Keratinocyte (primary cell): ENCODE measurements at regions not wholly inside any gene's neighbourhood (a gene's known extent, or its start where the extent isn't known, plus 50 kb on each side); places are given as distances from the start of the nearest gene placed in this dataset.
A peak's percentile ranks its signal among the peaks of the same experiment; 100 is the strongest.

Experiments used
- DNase-seq: peaks from one replicate; pipeline ENCODE4 v3.0.0-alpha.2; 2011; ENCODE audit warnings: low read depth, missing footprints, low spot score
- FAIRE-seq: peaks from 2 replicates; lab custom pipeline; 2011; peaks lifted over from hg19 to GRCh38; lab: Jason Lieb, UNC
- H2AFZ ChIP-seq: 2 replicates; pipeline ENCODE4 v1.6.0; 2012; ENCODE audit warnings: low read length, control low read depth, inconsistent platforms; ENCODE audit not compliant: control insufficient read depth
- H3K27ac ChIP-seq: 2 replicates; pipeline ENCODE4 v1.5.1; 2011; ENCODE audit warnings: low read length; ENCODE audit not compliant: control insufficient read depth, insufficient read depth
- H3K27me3 ChIP-seq: 3 replicates; pipeline ENCODE4 v1.6.0; 2011; ENCODE audit warnings: low read length; ENCODE audit not compliant: control insufficient read depth, insufficient read depth; ENCODE audit errors: extremely low read depth
- H3K36me3 ChIP-seq, 2 experiments: 2 replicates in 1 of 2; 3 replicates in 1 of 2; pipeline ENCODE4 v1.5.1; 2011; ENCODE audit warnings: low read length in 2 of 2, mild to moderate bottlenecking in 1 of 2; ENCODE audit not compliant: control insufficient read depth in 2 of 2, insufficient read depth in 2 of 2; ENCODE audit errors: extremely low read depth in 1 of 2
- H3K4me1 ChIP-seq: 3 replicates; pipeline ENCODE4 v1.5.1; 2011; ENCODE audit warnings: low read length; ENCODE audit not compliant: control insufficient read depth, insufficient read depth; ENCODE audit errors: extremely low read depth
- H3K4me2 ChIP-seq: 3 replicates; pipeline ENCODE4 v1.6.0; 2011; ENCODE audit warnings: low read depth, low read length; ENCODE audit not compliant: control insufficient read depth, insufficient read depth; ENCODE audit errors: extremely low read depth
- H3K4me3 ChIP-seq, 3 experiments: fragments of 200-600 bp in 1 of 3; sonication (generic) in 1 of 3; 2 replicates in 2 of 3; 3 replicates in 1 of 3; pipeline ENCODE4 v1.5.1; 2011 to 2016; ENCODE audit warnings: low read length in 3 of 3, mild to moderate bottlenecking in 3 of 3, control low read depth in 2 of 3, inconsistent platforms in 1 of 3, low read depth in 1 of 3, mixed read lengths in 1 of 3, mixed run types in 1 of 3, moderate library complexity in 1 of 3; ENCODE audit not compliant: control insufficient read depth in 2 of 3, insufficient read depth in 2 of 3; ENCODE audit errors: extremely low read depth in 1 of 3
- H3K79me2 ChIP-seq: 2 replicates; pipeline ENCODE4 v1.6.0; 2012; ENCODE audit warnings: low read length; ENCODE audit not compliant: control insufficient read depth, insufficient read depth
- H3K9ac ChIP-seq: 3 replicates; pipeline ENCODE4 v1.6.0; 2011; ENCODE audit warnings: low read length; ENCODE audit not compliant: control insufficient read depth, insufficient read depth; ENCODE audit errors: extremely low read depth
- H3K9me1 ChIP-seq: 3 replicates; pipeline ENCODE4 v1.6.0; 2011; ENCODE audit warnings: low read length; ENCODE audit not compliant: control insufficient read depth, insufficient read depth; ENCODE audit errors: extremely low read depth
- H3K9me3 ChIP-seq: 2 replicates; pipeline ENCODE4 v1.5.1; 2012; ENCODE audit warnings: low read depth, low read length; ENCODE audit not compliant: control insufficient read depth
- H4K20me1 ChIP-seq: 3 replicates; pipeline ENCODE4 v1.6.0; 2011; ENCODE audit warnings: low read length; ENCODE audit not compliant: control insufficient read depth, insufficient read depth; ENCODE audit errors: extremely low read depth
- EZH2 ChIP-seq: IDR thresholded peaks from one replicate; pipeline ENCODE4 v1.6.1; 2012; ENCODE audit warnings: inconsistent platforms, mild to moderate bottlenecking, low read length, moderate library complexity
- dilution Hi-C: fragments of 300-500 bp; cut with MboI; formaldehyde crosslinking; loops from one replicate; pipeline ENCODE4 v1.7.0; 2020; ENCODE audit warnings: low sequenced_read_pairs; ENCODE audit not compliant: extremely low pct_ligation_motif_present
- TF ChIP-seq, protein P1 (sequence below), 3 experiments: IDR thresholded peaks in 1 of 3; conservative IDR thresholded peaks in 1 of 3; optimal IDR thresholded peaks in 1 of 3; 2 replicates in 2 of 3; 3 replicates in 1 of 3; pipeline versions ENCODE3 to v1.5.1; 2011; ENCODE audit warnings: low read length in 3 of 3, mild to moderate bottlenecking in 3 of 3, moderate library complexity in 2 of 3, control low read depth in 1 of 3, inconsistent platforms in 1 of 3; ENCODE audit not compliant: insufficient read depth in 2 of 3; ENCODE audit errors: extremely low read depth in 1 of 3

GRCh38 chr20:60868316-60868891 is 383.7 kb upstream of the CDH4 start:
- Histone ChIP-seq H3K27me3 (peaks cover 25% of the 10 kb centered on the region), H3K9me3 (no peaks in the 10 kb centered on the region), H4K20me1 (no peaks in the 10 kb centered on the region), H2AFZ (no peak overlapping the region), H3K36me3 (no peaks in the 10 kb centered on the region), H3K27ac (no peak overlapping the region), H3K4me3 (no peak overlapping the region), H3K9me1 (no peaks in the 10 kb centered on the region), H3K4me1 (peaks cover 11% of the 10 kb centered on the region), H3K4me2 (no peak overlapping the region), H3K9ac (no peak overlapping the region), H3K79me2 (no peaks in the 10 kb centered on the region)
- FAIRE-seq (no peak), DNase-seq (no peak)
- TF ChIP-seq EZH2, result peak; percentile 17
- TF ChIP-seq, protein P1, sequence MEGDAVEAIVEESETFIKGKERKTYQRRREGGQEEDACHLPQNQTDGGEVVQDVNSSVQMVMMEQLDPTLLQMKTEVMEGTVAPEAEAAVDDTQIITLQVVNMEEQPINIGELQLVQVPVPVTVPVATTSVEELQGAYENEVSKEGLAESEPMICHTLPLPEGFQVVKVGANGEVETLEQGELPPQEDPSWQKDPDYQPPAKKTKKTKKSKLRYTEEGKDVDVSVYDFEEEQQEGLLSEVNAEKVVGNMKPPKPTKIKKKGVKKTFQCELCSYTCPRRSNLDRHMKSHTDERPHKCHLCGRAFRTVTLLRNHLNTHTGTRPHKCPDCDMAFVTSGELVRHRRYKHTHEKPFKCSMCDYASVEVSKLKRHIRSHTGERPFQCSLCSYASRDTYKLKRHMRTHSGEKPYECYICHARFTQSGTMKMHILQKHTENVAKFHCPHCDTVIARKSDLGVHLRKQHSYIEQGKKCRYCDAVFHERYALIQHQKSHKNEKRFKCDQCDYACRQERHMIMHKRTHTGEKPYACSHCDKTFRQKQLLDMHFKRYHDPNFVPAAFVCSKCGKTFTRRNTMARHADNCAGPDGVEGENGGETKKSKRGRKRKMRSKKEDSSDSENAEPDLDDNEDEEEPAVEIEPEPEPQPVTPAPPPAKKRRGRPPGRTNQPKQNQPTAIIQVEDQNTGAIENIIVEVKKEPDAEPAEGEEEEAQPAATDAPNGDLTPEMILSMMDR (optimal IDR thresholded peaks at IDR 0.05 in 1 of 3, IDR thresholded peaks at IDR 0.05 in 1 of 3, conservative IDR thresholded peaks at IDR 0.05 in 1 of 3; ENCODE audit: extremely low read depth in 1 of 3, insufficient read depth in 2 of 3, low read length in 3 of 3), result no peak
- dilution Hi-C loops, result no loop called here

- Histone ChIP-seq H3K9me3 (no peaks in the 10 kb centered on the region), H3K4me2 (peak overlapping the region; percentile 39), H2AFZ (no peak overlapping the region), H4K20me1 (no peaks in the 10 kb centered on the region), H3K4me3 (no peak overlapping the region), H3K79me2 (no peaks in the 10 kb centered on the region), H3K36me3 (no peaks in the 10 kb centered on the region), H3K27me3 (peaks cover 25% of the 10 kb centered on the region), H3K9me1 (no peaks in the 10 kb centered on the region), H3K4me1 (peaks cover 11% of the 10 kb centered on the region), H3K27ac (no peak overlapping the region), H3K9ac (no peak overlapping the region)
- FAIRE-seq, result no peak
- no peak for TF ChIP-seq EZH2
- TF ChIP-seq, protein P1 (optimal IDR thresholded peaks at IDR 0.05 in 1 of 3, IDR thresholded peaks at IDR 0.05 in 1 of 3, conservative IDR thresholded peaks at IDR 0.05 in 1 of 3; ENCODE audit: extremely low read depth in 1 of 3, insufficient read depth in 2 of 3, low read length in 3 of 3), result no peak
- dilution Hi-C loops, result no loop called here
- no peak for DNase-seq
Observed at GRCh38 chr20:60869087-60869486, 383.0 kb upstream of the CDH4 start.
